GM12878 (cell line): ENCODE measurements at regions not wholly inside any gene's neighbourhood (a gene's known extent, or its start where the extent isn't known, plus 50 kb on each side); places are given as distances from the start of the nearest gene placed in this dataset.

Experiments
- ATAC-seq: fragments of 200-7000 bp; cut with Tn5 transposase; 3 replicates; pipeline ENCODE4 v1.9.1; 2020; ENCODE audit warnings: mild to moderate bottlenecking, moderate library complexity
- BruUV-seq: library from RNA; stranded (reverse); fragments of 400-500 nt; replicated peaks from 2 replicates; lab custom pipeline; 2021; lab: Mats Ljungman, UMichigan
- CTCF ChIA-PET: fragments of 300-600 bp; sonication (Branson Sonifier 250); formaldehyde crosslinking; extraction: SDS; loops from one replicate; lab custom pipeline; 2021; ENCODE audit warnings: inconsistent platforms; lab: Yijun Ruan, JAX
- POLR2A ChIA-PET: fragments of 350-600 bp; formaldehyde crosslinking; extraction: SDS; loops from one replicate; lab custom pipeline; 2021; ENCODE audit warnings: inconsistent platforms; lab: Charles Lee
- RAD21 ChIA-PET: fragments of 300-600 bp; sonication (Branson Sonifier 250); formaldehyde crosslinking; loops from one replicate; lab custom pipeline; 2023; ENCODE audit warnings: antibody characterized with exemption; ENCODE audit not compliant: unreplicated experiment; lab: Charles Lee
- SMC1A ChIA-PET: fragments of 300-600 bp; sonication (Branson Sonifier 250); formaldehyde crosslinking; loops from one replicate; lab custom pipeline; 2023; ENCODE audit not compliant: unreplicated experiment, uncharacterized antibody; lab: Charles Lee
- DNase-seq: peaks from one replicate; pipeline ENCODE4 v3.0.0-alpha.2; 2011; ENCODE audit warnings: low read depth, low spot score
- FAIRE-seq: peaks from 3 replicates; lab custom pipeline; 2011; peaks lifted over from hg19 to GRCh38; lab: Jason Lieb, UNC
- H2AFZ ChIP-seq: 2 replicates; pipeline ENCODE4 v1.6.0; 2011; ENCODE audit warnings: low read depth, low read length, control low read depth; ENCODE audit not compliant: control insufficient read depth
- H3K27ac ChIP-seq: 2 replicates; pipeline ENCODE4 v1.5.1; 2011; ENCODE audit warnings: control low read depth; ENCODE audit not compliant: control insufficient read depth, insufficient read depth
- H3K27me3 ChIP-seq, 2 experiments: replicated peaks in 1 of 2; 2 replicates each; pipeline versions ENCODE4 v1.6.0 to v1.6.1; 2011; ENCODE audit warnings: low read length in 1 of 2; ENCODE audit not compliant: control insufficient read depth in 2 of 2, insufficient read depth in 2 of 2
- H3K36me3 ChIP-seq, 2 experiments: 2 replicates each; pipeline ENCODE4 v1.5.1; 2011; ENCODE audit warnings: low read length in 1 of 2; ENCODE audit not compliant: control insufficient read depth in 2 of 2, insufficient read depth in 2 of 2
- H3K4me1 ChIP-seq: 2 replicates; pipeline ENCODE4 v1.6.1; 2011; ENCODE audit warnings: mild to moderate bottlenecking, low read length, moderate library complexity, mixed read lengths; ENCODE audit not compliant: control insufficient read depth, insufficient read depth
- H3K4me2 ChIP-seq: 2 replicates; pipeline ENCODE4 v1.6.0; 2011; ENCODE audit warnings: control low read depth; ENCODE audit not compliant: control insufficient read depth, insufficient read depth
- H3K4me3 ChIP-seq: fragments of 200-600 bp; sonication (generic); 2 replicates; pipeline ENCODE4 v1.5.1; 2016
- H3K79me2 ChIP-seq: 2 replicates; pipeline ENCODE4 v1.6.0; 2011; ENCODE audit warnings: low read length; ENCODE audit not compliant: control insufficient read depth, insufficient read depth
- H3K9ac ChIP-seq: 2 replicates; pipeline ENCODE4 v1.8.0; 2011; ENCODE audit warnings: low read length, control low read depth, mixed read lengths; ENCODE audit not compliant: control insufficient read depth, insufficient read depth
- H3K9me3 ChIP-seq: replicated peaks from 3 replicates; pipeline ENCODE4 v1.5.1; 2011; ENCODE audit warnings: mild to moderate bottlenecking, low read length; ENCODE audit not compliant: control insufficient read depth, insufficient read depth
- H4K20me1 ChIP-seq: 2 replicates; pipeline ENCODE4 v1.6.0; 2011; ENCODE audit not compliant: control insufficient read depth, insufficient read depth
- ASH2L ChIP-seq: fragments of 300-600, 200-600 bp; sonication (generic); IDR thresholded peaks from 2 replicates; pipeline ENCODE4 v1.6.1; 2017; ENCODE audit warnings: low read depth, mild to moderate bottlenecking, borderline replicate concordance
- ATF7 ChIP-seq: fragments of 450-650 bp; IDR thresholded peaks from 2 replicates; pipeline ENCODE4 v1.6.1; 2016; ENCODE audit warnings: low read depth, mild to moderate bottlenecking
- CBFB ChIP-seq: IDR thresholded peaks from 2 replicates; pipeline ENCODE4 v1.6.1; 2016; ENCODE audit warnings: antibody characterized with exemption, low read depth
- CHD1 ChIP-seq: IDR thresholded peaks from 2 replicates; pipeline ENCODE4 v1.6.1; 2012; ENCODE audit warnings: low read depth, low read length, improper control_type of control experiment
- GABPA ChIP-seq: IDR thresholded peaks from 2 replicates; pipeline ENCODE4 v1.6.1; 2014; ENCODE audit warnings: antibody characterized with exemption, low read depth, mild to moderate bottlenecking, inconsistent platforms
- KLF5 ChIP-seq: fragments of 450-650 bp; IDR thresholded peaks from 2 replicates; pipeline ENCODE4 v1.6.1; 2014; ENCODE audit warnings: mild to moderate bottlenecking; ENCODE audit not compliant: partially characterized antibody
- SIN3A ChIP-seq: IDR thresholded peaks from 2 replicates; pipeline ENCODE4 v1.6.1; 2012; ENCODE audit warnings: low read depth, low read length, improper control_type of control experiment
- YBX1 ChIP-seq: fragments of 450-650 bp; IDR thresholded peaks from 2 replicates; pipeline ENCODE4 v1.6.1; 2016; ENCODE audit warnings: antibody characterized with exemption
- WGBS: methylation state at CpG from one replicate; pipeline ENCODE4 v1.1.6; 2016; ENCODE audit warnings: low lambda C conversion rate; ENCODE audit not compliant: insufficient replicate concordance, insufficient coverage; ENCODE audit errors: missing lambda C conversion rate; 5-methylcytosine and 5-hydroxymethylcytosine counted together
- in situ Hi-C: fragments of 300-500 bp; cut with MboI; formaldehyde crosslinking; loops from 9 replicates; pipeline ENCODE4 v1.14.3; 2018; ENCODE audit warnings: mixed read lengths
- intact Hi-C: fragments of 100-400 bp; cut with micrococcal nuclease; formaldehyde crosslinking; loops from one replicate; pipeline ENCODE4 v1.14.2; 2022; ENCODE audit not compliant: unreplicated experiment
- TF ChIP-seq, protein P1 (sequence below): IDR thresholded peaks from 2 replicates; pipeline ENCODE4 v1.6.1; 2011; ENCODE audit warnings: borderline replicate concordance, low read depth, mild to moderate bottlenecking, moderate library complexity, low read length; ENCODE audit not compliant: insufficient read depth, poor library complexity, severe bottlenecking
- TF ChIP-seq, protein P2 (sequence below): fragments of 450-650 bp; IDR thresholded peaks from 2 replicates; pipeline ENCODE4 v1.6.1; 2017; ENCODE audit warnings: mild to moderate bottlenecking, moderate library complexity
- TF ChIP-seq, protein P3 (sequence below): fragments of 450-650 bp; IDR thresholded peaks from 2 replicates; pipeline ENCODE4 v1.6.1; 2016; ENCODE audit warnings: mild to moderate bottlenecking
- TF ChIP-seq, protein P4 (sequence below): fragments of 450-650 bp; formaldehyde crosslinking; IDR thresholded peaks from 2 replicates; pipeline ENCODE4 v1.4.0; 2020; ENCODE audit warnings: mild to moderate bottlenecking, moderate library complexity
- TF ChIP-seq, protein P5 (sequence below): fragments of 450-650 bp; IDR thresholded peaks from 2 replicates; pipeline ENCODE4 v1.6.1; 2017; ENCODE audit warnings: mild to moderate bottlenecking, low read depth, inconsistent platforms; ENCODE audit not compliant: poor library complexity, severe bottlenecking

DNA sequence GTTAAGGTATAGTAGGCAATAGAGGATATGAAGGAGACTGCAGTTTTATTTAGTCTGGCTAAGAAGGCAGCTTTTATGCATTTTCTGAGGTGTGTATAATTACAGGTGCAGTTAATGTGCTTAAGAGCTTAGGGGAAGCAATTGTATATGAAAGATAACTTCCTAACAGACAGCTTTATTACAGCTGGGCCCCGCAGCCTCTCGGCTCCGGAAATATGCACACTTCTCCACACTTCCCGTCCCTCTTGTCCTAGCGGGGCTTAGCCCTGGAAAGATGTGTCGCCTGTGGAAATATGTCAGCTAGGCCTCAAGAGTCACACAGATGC, 178.4 kb upstream of the ARID1B start:
- Histone ChIP-seq H3K9me3 (no peaks in the 10 kb centered on the region), H3K4me3 (no peak overlapping the region), H3K4me1 (no peaks in the 10 kb centered on the region), H3K27me3 (no peaks in the 10 kb centered on the region), H3K9ac (no peak overlapping the region), H3K36me3 (no peaks in the 10 kb centered on the region), H2AFZ (no peak overlapping the region), H4K20me1 (no peaks in the 10 kb centered on the region), H3K4me2 (no peak overlapping the region), H3K27ac (no peak overlapping the region), H3K79me2 (no peaks in the 10 kb centered on the region)
- no TSS peak for BruUV-seq
- DNase-seq, result no peak
- RAD21 ChIA-PET, result no interaction called here
- in situ Hi-C loops (no loop called here), intact Hi-C loops (no loop called here)
- no peak for ATAC-seq
- SMC1A ChIA-PET, result no interaction called here
- CTCF ChIA-PET, result no interaction called here
- FAIRE-seq, result no peak
- POLR2A ChIA-PET, result interaction anchor here (0.6 kb wide), 1 partner anchor 1296 kb away, joined by 4 read pairs; no protein-coding TSS in a partner anchor
- 73% methylated on average over 6 of the region's 6 CpGs for WGBS
- no peak for TF ChIP-seq YBX1
- TF ChIP-seq, protein P1, sequence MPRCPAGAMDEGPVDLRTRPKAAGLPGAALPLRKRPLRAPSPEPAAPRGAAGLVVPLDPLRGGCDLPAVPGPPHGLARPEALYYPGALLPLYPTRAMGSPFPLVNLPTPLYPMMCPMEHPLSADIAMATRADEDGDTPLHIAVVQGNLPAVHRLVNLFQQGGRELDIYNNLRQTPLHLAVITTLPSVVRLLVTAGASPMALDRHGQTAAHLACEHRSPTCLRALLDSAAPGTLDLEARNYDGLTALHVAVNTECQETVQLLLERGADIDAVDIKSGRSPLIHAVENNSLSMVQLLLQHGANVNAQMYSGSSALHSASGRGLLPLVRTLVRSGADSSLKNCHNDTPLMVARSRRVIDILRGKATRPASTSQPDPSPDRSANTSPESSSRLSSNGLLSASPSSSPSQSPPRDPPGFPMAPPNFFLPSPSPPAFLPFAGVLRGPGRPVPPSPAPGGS, result no peak
- TF ChIP-seq, protein P2, sequence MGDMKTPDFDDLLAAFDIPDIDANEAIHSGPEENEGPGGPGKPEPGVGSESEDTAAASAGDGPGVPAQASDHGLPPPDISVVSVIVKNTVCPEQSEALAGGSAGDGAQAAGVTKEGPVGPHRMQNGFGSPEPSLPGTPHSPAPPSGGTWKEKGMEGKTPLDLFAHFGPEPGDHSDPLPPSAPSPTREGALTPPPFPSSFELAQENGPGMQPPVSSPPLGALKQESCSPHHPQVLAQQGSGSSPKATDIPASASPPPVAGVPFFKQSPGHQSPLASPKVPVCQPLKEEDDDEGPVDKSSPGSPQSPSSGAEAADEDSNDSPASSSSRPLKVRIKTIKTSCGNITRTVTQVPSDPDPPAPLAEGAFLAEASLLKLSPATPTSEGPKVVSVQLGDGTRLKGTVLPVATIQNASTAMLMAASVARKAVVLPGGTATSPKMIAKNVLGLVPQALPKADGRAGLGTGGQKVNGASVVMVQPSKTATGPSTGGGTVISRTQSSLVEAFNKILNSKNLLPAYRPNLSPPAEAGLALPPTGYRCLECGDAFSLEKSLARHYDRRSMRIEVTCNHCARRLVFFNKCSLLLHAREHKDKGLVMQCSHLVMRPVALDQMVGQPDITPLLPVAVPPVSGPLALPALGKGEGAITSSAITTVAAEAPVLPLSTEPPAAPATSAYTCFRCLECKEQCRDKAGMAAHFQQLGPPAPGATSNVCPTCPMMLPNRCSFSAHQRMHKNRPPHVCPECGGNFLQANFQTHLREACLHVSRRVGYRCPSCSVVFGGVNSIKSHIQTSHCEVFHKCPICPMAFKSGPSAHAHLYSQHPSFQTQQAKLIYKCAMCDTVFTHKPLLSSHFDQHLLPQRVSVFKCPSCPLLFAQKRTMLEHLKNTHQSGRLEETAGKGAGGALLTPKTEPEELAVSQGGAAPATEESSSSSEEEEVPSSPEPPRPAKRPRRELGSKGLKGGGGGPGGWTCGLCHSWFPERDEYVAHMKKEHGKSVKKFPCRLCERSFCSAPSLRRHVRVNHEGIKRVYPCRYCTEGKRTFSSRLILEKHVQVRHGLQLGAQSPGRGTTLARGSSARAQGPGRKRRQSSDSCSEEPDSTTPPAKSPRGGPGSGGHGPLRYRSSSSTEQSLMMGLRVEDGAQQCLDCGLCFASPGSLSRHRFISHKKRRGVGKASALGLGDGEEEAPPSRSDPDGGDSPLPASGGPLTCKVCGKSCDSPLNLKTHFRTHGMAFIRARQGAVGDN, result no peak
- TF ChIP-seq CHD1, result no peak
- TF ChIP-seq, protein P3, sequence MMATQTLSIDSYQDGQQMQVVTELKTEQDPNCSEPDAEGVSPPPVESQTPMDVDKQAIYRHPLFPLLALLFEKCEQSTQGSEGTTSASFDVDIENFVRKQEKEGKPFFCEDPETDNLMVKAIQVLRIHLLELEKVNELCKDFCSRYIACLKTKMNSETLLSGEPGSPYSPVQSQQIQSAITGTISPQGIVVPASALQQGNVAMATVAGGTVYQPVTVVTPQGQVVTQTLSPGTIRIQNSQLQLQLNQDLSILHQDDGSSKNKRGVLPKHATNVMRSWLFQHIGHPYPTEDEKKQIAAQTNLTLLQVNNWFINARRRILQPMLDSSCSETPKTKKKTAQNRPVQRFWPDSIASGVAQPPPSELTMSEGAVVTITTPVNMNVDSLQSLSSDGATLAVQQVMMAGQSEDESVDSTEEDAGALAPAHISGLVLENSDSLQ, result no peak
- TF ChIP-seq GABPA, result no peak
- TF ChIP-seq CBFB, result no peak
- TF ChIP-seq, protein P4, sequence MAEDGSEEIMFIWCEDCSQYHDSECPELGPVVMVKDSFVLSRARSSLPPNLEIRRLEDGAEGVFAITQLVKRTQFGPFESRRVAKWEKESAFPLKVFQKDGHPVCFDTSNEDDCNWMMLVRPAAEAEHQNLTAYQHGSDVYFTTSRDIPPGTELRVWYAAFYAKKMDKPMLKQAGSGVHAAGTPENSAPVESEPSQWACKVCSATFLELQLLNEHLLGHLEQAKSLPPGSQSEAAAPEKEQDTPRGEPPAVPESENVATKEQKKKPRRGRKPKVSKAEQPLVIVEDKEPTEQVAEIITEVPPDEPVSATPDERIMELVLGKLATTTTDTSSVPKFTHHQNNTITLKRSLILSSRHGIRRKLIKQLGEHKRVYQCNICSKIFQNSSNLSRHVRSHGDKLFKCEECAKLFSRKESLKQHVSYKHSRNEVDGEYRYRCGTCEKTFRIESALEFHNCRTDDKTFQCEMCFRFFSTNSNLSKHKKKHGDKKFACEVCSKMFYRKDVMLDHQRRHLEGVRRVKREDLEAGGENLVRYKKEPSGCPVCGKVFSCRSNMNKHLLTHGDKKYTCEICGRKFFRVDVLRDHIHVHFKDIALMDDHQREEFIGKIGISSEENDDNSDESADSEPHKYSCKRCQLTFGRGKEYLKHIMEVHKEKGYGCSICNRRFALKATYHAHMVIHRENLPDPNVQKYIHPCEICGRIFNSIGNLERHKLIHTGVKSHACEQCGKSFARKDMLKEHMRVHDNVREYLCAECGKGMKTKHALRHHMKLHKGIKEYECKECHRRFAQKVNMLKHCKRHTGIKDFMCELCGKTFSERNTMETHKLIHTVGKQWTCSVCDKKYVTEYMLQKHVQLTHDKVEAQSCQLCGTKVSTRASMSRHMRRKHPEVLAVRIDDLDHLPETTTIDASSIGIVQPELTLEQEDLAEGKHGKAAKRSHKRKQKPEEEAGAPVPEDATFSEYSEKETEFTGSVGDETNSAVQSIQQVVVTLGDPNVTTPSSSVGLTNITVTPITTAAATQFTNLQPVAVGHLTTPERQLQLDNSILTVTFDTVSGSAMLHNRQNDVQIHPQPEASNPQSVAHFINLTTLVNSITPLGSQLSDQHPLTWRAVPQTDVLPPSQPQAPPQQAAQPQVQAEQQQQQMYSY (CRISPR knock-in tag), result no peak
- TF ChIP-seq SIN3A, result no peak
- no peak for TF ChIP-seq ASH2L
- TF ChIP-seq KLF5, result no peak
- TF ChIP-seq, protein P5, sequence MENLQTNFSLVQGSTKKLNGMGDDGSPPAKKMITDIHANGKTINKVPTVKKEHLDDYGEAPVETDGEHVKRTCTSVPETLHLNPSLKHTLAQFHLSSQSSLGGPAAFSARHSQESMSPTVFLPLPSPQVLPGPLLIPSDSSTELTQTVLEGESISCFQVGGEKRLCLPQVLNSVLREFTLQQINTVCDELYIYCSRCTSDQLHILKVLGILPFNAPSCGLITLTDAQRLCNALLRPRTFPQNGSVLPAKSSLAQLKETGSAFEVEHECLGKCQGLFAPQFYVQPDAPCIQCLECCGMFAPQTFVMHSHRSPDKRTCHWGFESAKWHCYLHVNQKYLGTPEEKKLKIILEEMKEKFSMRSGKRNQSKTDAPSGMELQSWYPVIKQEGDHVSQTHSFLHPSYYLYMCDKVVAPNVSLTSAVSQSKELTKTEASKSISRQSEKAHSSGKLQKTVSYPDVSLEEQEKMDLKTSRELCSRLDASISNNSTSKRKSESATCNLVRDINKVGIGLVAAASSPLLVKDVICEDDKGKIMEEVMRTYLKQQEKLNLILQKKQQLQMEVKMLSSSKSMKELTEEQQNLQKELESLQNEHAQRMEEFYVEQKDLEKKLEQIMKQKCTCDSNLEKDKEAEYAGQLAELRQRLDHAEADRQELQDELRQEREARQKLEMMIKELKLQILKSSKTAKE, result no peak
- TF ChIP-seq ATF7, result no peak
